HL-60 (cell line): ENCODE measurements at regions not wholly inside any gene's neighbourhood (a gene's known extent, or its start where the extent isn't known, plus 50 kb on each side); places are given as distances from the start of the nearest gene placed in this dataset.

Experiments used
- GABPA ChIP-seq: IDR thresholded peaks from 2 replicates; pipeline ENCODE4 v1.6.1; 2012; ENCODE audit warnings: low read depth
- POLR2AphosphoS5 ChIP-seq: IDR thresholded peaks from 2 replicates; pipeline ENCODE4 v1.6.1; 2012; ENCODE audit warnings: low read depth
- SPI1 ChIP-seq: IDR thresholded peaks from 2 replicates; pipeline ENCODE4 v1.6.1; 2012; ENCODE audit warnings: low read depth, mild to moderate bottlenecking, borderline replicate concordance
- TF ChIP-seq, protein P1 (sequence below): IDR thresholded peaks from one replicate; pipeline ENCODE4 v1.5.1; 2011; ENCODE audit warnings: low read length, control low read depth, inconsistent platforms; ENCODE audit not compliant: insufficient read depth
- TF ChIP-seq, protein P2 (sequence below): IDR thresholded peaks from 2 replicates; pipeline ENCODE4 v1.6.1; 2012; ENCODE audit warnings: low read depth; ENCODE audit not compliant: insufficient replicate concordance

DNA sequence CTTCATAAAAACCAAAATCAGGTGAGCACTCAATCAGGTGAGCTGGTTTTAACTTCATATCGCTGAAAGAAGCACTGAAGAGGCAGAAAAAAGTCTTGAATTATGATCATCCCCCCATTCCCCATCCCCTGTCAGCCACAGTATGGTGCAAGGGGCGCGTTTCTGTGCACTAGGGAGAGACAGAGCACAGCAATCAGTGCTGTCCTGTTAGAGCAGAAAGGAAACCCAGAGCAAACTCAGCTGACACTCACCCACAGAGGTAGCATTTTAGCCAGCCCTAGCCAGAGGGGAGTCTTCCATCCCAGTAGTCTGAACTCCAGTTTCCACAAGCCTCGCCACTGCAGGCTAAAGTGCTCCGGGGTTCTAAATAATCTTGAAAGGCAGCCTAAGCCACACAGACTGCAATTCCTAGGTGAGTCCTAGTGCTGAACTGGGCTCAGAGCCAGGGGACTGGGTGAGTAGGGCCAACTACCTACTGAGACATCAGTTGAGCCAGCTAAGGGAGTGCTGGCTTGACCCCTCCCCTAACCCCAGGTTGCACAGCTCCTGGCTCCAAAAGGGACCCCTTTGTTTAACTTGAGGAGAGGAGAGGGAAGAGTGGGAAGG is 1352.6 kb upstream of the GJE1 start:
- TF ChIP-seq, protein P1, sequence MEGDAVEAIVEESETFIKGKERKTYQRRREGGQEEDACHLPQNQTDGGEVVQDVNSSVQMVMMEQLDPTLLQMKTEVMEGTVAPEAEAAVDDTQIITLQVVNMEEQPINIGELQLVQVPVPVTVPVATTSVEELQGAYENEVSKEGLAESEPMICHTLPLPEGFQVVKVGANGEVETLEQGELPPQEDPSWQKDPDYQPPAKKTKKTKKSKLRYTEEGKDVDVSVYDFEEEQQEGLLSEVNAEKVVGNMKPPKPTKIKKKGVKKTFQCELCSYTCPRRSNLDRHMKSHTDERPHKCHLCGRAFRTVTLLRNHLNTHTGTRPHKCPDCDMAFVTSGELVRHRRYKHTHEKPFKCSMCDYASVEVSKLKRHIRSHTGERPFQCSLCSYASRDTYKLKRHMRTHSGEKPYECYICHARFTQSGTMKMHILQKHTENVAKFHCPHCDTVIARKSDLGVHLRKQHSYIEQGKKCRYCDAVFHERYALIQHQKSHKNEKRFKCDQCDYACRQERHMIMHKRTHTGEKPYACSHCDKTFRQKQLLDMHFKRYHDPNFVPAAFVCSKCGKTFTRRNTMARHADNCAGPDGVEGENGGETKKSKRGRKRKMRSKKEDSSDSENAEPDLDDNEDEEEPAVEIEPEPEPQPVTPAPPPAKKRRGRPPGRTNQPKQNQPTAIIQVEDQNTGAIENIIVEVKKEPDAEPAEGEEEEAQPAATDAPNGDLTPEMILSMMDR = no peak
- TF ChIP-seq, protein P2, sequence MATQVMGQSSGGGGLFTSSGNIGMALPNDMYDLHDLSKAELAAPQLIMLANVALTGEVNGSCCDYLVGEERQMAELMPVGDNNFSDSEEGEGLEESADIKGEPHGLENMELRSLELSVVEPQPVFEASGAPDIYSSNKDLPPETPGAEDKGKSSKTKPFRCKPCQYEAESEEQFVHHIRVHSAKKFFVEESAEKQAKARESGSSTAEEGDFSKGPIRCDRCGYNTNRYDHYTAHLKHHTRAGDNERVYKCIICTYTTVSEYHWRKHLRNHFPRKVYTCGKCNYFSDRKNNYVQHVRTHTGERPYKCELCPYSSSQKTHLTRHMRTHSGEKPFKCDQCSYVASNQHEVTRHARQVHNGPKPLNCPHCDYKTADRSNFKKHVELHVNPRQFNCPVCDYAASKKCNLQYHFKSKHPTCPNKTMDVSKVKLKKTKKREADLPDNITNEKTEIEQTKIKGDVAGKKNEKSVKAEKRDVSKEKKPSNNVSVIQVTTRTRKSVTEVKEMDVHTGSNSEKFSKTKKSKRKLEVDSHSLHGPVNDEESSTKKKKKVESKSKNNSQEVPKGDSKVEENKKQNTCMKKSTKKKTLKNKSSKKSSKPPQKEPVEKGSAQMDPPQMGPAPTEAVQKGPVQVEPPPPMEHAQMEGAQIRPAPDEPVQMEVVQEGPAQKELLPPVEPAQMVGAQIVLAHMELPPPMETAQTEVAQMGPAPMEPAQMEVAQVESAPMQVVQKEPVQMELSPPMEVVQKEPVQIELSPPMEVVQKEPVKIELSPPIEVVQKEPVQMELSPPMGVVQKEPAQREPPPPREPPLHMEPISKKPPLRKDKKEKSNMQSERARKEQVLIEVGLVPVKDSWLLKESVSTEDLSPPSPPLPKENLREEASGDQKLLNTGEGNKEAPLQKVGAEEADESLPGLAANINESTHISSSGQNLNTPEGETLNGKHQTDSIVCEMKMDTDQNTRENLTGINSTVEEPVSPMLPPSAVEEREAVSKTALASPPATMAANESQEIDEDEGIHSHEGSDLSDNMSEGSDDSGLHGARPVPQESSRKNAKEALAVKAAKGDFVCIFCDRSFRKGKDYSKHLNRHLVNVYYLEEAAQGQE = no peak
- TF ChIP-seq POLR2AphosphoS5 (no peak), SPI1 (no peak), GABPA (no peak)
